ENCODE measurements at regions not wholly inside any gene's neighbourhood (a gene's known extent, or its start where the extent isn't known, plus 50 kb on each side); places are given as distances from the start of the nearest gene placed in this dataset.

- DNase-seq = no peak
These were observed 66.0 kb upstream of the FOXK1 start for GRCh38 chr7:4616116-4616515.

GRCh38 chr7:4621396-4621795 is 60.7 kb upstream of the FOXK1 start:
- no peak for DNase-seq

GRCh38 chr7:4626318-4626845 is 55.7 kb upstream of the FOXK1 start:
- DNase-seq = no peak

GRCh38 chr7:4629287-4629895 is 52.7 kb upstream of the FOXK1 start:
- no peak for DNase-seq

GRCh38 chr7:4631380-4632179 is 50.5 kb upstream of the FOXK1 start:
- DNase-seq = peak; percentile 52
